LNCaP clone FGC (cell line): ENCODE measurements at regions not wholly inside any gene's neighbourhood (a gene's known extent, or its start where the extent isn't known, plus 50 kb on each side); places are given as distances from the start of the nearest gene placed in this dataset.

Source experiments
- DNase-seq: peaks from one replicate; pipeline ENCODE4 v3.0.0-alpha.2; 2011; ENCODE audit warnings: low read depth
- H3K4me3 ChIP-seq: 2 replicates; pipeline ENCODE4 v1.5.1; 2011; ENCODE audit warnings: mild to moderate bottlenecking, low read depth, low read length, control low read depth
- TF ChIP-seq, protein P1 (sequence below): IDR thresholded peaks from 2 replicates; pipeline ENCODE4 v1.5.1; 2012; ENCODE audit warnings: mild to moderate bottlenecking; ENCODE audit not compliant: control insufficient read depth, insufficient read depth; ENCODE audit errors: extremely low read depth

DNA sequence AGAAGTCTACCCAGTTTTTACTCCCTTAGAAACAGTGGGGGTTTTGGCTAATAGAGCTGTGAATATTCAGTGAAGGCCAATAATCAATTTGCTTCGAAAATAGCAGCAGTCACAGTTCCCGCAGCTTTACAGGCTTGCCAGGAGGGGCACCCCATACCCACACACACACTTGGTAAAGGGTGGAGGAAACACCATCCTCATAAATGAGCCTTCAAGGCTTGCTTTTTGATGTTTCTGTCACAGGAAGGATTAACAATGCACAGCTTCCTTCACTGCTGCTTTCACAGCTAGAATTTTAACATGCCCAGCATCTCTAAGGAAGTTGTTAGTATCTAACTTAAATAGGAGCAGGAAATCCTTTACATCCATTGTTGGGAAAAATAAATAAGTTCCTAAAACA, 1247.5 kb upstream of the C9orf72 start:
- H3K4me3 ChIP-seq: no peak overlapping the region
- TF ChIP-seq, protein P1, sequence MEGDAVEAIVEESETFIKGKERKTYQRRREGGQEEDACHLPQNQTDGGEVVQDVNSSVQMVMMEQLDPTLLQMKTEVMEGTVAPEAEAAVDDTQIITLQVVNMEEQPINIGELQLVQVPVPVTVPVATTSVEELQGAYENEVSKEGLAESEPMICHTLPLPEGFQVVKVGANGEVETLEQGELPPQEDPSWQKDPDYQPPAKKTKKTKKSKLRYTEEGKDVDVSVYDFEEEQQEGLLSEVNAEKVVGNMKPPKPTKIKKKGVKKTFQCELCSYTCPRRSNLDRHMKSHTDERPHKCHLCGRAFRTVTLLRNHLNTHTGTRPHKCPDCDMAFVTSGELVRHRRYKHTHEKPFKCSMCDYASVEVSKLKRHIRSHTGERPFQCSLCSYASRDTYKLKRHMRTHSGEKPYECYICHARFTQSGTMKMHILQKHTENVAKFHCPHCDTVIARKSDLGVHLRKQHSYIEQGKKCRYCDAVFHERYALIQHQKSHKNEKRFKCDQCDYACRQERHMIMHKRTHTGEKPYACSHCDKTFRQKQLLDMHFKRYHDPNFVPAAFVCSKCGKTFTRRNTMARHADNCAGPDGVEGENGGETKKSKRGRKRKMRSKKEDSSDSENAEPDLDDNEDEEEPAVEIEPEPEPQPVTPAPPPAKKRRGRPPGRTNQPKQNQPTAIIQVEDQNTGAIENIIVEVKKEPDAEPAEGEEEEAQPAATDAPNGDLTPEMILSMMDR: no peak
- DNase-seq: no peak

DNA sequence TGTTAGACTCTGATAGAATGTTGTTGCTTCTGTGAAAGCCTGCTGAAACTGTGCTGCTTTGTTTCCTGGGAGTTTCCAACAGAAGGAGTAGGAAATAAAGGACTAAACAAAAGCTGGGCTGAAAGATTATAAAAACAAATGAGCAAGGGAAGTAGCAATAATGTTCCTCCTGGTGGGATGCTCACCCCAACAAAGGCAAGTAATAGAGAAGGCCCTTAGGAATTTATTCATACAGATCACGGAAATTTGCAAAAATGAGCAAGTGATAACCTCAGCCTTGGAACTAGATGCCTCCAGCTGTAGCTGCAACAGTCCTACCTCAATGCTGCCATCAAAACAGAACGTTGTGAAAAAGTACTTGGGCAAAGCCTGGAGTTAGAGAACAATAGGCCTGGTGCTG, 1248.0 kb upstream of the C9orf72 start:
- no peak overlapping the region for H3K4me3 ChIP-seq
- no peak for DNase-seq
- TF ChIP-seq, protein P1: no peak

- no peak overlapping the region for H3K4me3 ChIP-seq
- no peak for DNase-seq
Observed at GRCh38 chr9:28824432-28824963, 1251.2 kb upstream of the C9orf72 start.

DNA sequence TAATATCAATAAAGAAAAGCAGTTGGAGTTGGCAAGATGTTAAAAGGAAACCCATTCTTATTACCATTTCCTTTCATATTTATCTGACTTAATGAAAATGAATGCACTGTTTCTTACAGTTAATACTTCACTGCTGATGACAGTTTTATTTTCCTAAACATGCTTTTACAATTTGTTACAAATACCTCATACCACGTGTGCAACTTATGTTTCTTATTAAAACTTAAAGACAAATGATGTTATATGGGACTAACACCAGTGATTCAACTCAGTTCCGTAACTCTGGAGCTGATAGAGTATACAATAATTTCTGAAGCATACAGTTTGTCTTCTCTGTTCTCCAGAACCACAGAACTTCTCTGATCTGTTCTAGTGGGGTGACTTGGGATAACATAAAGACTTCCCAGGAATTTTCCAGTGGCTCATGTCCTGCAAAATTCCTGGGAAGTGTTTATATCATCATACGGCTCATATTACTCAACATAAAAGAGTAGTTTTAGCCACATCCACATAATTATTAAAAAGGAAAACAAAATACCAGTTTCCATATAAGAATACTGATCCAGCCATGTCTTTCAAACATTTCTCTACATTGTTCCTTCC, 1259.0 kb upstream of the C9orf72 start:
- H3K4me3 ChIP-seq: no peak overlapping the region
- no peak for DNase-seq
- TF ChIP-seq, protein P1: no peak

More at GRCh38 chr9:28824432-28824963, 1251.2 kb upstream of the C9orf72 start:
- TF ChIP-seq, protein P1: no peak

DNA sequence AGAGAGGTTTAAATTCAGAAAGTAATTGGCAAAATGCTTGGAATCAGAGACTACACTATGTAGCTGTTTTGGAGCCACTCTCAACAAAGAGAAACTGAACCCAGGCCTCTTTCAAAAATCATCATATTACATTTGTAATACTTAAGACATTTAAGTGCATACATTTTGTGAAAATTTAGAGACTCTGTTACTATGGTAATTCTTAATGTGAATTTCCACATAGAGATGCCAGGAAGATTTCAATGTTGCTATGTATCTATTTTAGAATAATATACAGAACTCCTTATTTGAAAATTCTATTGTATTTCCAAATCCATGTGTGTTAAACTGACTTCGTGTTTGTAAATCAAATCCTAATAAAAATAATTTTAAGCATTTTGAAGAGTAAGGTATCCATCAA, 1260.9 kb upstream of the C9orf72 start:
- DNase-seq: no peak
- TF ChIP-seq, protein P1: no peak
- H3K4me3 ChIP-seq: no peak overlapping the region

DNA sequence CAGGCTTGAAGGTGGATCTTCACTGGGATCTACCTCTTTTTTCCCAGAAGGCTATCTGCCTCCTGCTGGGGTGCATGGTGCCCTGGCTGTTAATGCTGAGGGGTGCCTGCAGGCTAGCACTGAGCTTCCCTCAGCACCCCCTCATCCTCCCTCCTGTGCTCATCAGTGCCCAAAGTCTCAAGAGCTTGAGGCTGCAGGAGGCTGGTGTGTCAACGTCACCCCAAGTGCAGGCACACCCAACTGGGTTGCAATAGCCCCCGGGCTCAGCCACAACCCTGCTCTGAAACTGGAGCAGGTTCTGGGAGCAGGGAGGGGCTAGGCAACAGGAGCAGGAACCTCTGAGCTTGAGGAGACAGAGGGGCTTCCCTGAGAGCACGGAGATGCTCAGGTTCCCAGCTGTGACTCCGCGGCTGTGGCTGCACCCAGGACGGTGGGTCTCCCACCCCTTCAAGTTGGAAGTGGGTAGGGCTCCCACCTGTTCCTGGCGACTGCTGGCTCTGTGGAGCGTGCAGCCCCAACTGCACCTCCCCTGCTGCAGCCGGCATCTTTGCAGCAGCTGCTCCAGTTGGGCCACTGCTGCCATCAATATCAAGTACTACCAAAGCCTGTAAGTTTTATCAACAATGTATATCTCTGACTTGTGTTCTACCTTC, 1266.6 kb upstream of the C9orf72 start:
- DNase-seq: no peak
- no peak overlapping the region for H3K4me3 ChIP-seq
- TF ChIP-seq, protein P1: no peak
